ENCODE measurements at regions not wholly inside any gene's neighbourhood (a gene's known extent, or its start where the extent isn't known, plus 50 kb on each side); places are given as distances from the start of the nearest gene placed in this dataset.

DNA sequence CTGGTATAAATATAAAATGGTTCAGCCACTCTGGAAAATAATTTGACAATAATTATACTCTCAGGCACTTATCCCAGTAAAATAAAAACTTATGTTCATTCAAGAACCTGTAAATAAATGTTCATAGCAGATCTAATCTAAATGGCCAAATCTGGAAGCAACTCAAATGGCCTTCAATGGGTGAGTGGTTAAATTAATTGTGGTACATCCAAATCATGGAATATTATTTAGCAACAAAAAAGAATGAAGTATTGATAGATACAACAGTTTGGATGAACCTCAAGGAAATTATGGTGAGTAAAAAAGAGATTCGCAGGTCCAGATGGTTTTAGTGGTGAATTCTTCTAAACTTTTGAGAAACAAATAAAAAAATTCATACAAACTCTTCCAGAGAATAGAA lies 287.0 kb upstream of the ZC3H12C start:
- dilution Hi-C loops (cut with MboI; ENCODE audit: extremely low pct_ligation_motif_present, low sequenced_read_pairs) = no loop called here
- no peak for FAIRE-seq
- no peaks in the 10 kb centered on the region for H3K9me1 ChIP-seq (ENCODE audit: control insufficient read depth, extremely low read depth, insufficient read depth, low read length)
- no peak overlapping the region for H3K4me3 ChIP-seq (ENCODE audit: control insufficient read depth in 2 of 3, extremely low read depth in 1 of 3, insufficient read depth in 2 of 3, low read depth in 1 of 3, low read length in 3 of 3)
- H3K36me3 ChIP-seq (ENCODE audit: control insufficient read depth in 2 of 2, extremely low read depth in 1 of 2, insufficient read depth in 2 of 2, low read length in 2 of 2) = no peaks in the 10 kb centered on the region
- no peaks in the 10 kb centered on the region for H4K20me1 ChIP-seq (ENCODE audit: control insufficient read depth, extremely low read depth, insufficient read depth, low read length)
- no peak overlapping the region for H2AFZ ChIP-seq (ENCODE audit: control insufficient read depth, low read length)
- no peaks in the 10 kb centered on the region for H3K27me3 ChIP-seq (ENCODE audit: control insufficient read depth, extremely low read depth, insufficient read depth, low read length)
- no peak for TF ChIP-seq EZH2 (IDR thresholded peaks at IDR 0.05; ENCODE audit: low read length)
- TF ChIP-seq, protein P1, sequence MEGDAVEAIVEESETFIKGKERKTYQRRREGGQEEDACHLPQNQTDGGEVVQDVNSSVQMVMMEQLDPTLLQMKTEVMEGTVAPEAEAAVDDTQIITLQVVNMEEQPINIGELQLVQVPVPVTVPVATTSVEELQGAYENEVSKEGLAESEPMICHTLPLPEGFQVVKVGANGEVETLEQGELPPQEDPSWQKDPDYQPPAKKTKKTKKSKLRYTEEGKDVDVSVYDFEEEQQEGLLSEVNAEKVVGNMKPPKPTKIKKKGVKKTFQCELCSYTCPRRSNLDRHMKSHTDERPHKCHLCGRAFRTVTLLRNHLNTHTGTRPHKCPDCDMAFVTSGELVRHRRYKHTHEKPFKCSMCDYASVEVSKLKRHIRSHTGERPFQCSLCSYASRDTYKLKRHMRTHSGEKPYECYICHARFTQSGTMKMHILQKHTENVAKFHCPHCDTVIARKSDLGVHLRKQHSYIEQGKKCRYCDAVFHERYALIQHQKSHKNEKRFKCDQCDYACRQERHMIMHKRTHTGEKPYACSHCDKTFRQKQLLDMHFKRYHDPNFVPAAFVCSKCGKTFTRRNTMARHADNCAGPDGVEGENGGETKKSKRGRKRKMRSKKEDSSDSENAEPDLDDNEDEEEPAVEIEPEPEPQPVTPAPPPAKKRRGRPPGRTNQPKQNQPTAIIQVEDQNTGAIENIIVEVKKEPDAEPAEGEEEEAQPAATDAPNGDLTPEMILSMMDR (optimal IDR thresholded peaks at IDR 0.05 in 1 of 3, IDR thresholded peaks at IDR 0.05 in 1 of 3, conservative IDR thresholded peaks at IDR 0.05 in 1 of 3; ENCODE audit: extremely low read depth in 1 of 3, insufficient read depth in 2 of 3, low read length in 3 of 3) = no peak
- no peak for DNase-seq (ENCODE audit: low read depth, low spot score)
- no peaks in the 10 kb centered on the region for H3K79me2 ChIP-seq (ENCODE audit: control insufficient read depth, insufficient read depth, low read length)
- no peak overlapping the region for H3K4me2 ChIP-seq (ENCODE audit: control insufficient read depth, extremely low read depth, insufficient read depth, low read depth, low read length)
- no peaks in the 10 kb centered on the region for H3K9me3 ChIP-seq (ENCODE audit: control insufficient read depth, low read depth, low read length)
- H3K9ac ChIP-seq (ENCODE audit: control insufficient read depth, extremely low read depth, insufficient read depth, low read length) = no peak overlapping the region
- H3K4me1 ChIP-seq (ENCODE audit: control insufficient read depth, extremely low read depth, insufficient read depth, low read length) = no peaks in the 10 kb centered on the region
- H3K27ac ChIP-seq (ENCODE audit: control insufficient read depth, insufficient read depth, low read length) = no peak overlapping the region

DNA sequence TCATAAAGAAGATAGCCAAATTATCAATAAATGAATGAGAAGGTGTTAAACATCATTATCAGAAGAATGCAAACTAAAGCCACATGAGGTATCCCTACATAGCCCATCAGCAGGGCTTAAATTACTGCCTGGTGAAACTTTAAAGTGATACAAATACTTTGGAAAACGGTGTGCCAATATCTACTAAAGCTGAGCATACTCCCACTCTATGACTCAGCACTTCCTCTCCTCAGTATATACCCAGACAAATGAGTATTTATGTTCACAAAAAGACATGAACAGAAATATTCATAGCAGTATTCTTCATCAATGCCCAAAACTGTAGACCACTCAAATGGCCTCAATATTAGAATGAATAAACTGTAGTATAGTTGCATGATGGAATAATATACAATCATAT lies 284.6 kb upstream of the ZC3H12C start:
- FAIRE-seq = no peak
- no peaks in the 10 kb centered on the region for H3K27me3 ChIP-seq (ENCODE audit: control insufficient read depth, extremely low read depth, insufficient read depth, low read length)
- H3K36me3 ChIP-seq (ENCODE audit: control insufficient read depth in 2 of 2, extremely low read depth in 1 of 2, insufficient read depth in 2 of 2, low read length in 2 of 2) = no peaks in the 10 kb centered on the region
- no peaks in the 10 kb centered on the region for H3K79me2 ChIP-seq (ENCODE audit: control insufficient read depth, insufficient read depth, low read length)
- no peak overlapping the region for H3K4me3 ChIP-seq (ENCODE audit: control insufficient read depth in 2 of 3, extremely low read depth in 1 of 3, insufficient read depth in 2 of 3, low read depth in 1 of 3, low read length in 3 of 3)
- H3K9me1 ChIP-seq (ENCODE audit: control insufficient read depth, extremely low read depth, insufficient read depth, low read length) = no peaks in the 10 kb centered on the region
- no peaks in the 10 kb centered on the region for H3K9me3 ChIP-seq (ENCODE audit: control insufficient read depth, low read depth, low read length)
- dilution Hi-C loops (cut with MboI; ENCODE audit: extremely low pct_ligation_motif_present, low sequenced_read_pairs) = no loop called here
- DNase-seq (ENCODE audit: low read depth, low spot score) = no peak
- H3K9ac ChIP-seq (ENCODE audit: control insufficient read depth, extremely low read depth, insufficient read depth, low read length) = no peak overlapping the region
- no peak for TF ChIP-seq EZH2 (IDR thresholded peaks at IDR 0.05; ENCODE audit: low read length)
- TF ChIP-seq, protein P1 (optimal IDR thresholded peaks at IDR 0.05 in 1 of 3, IDR thresholded peaks at IDR 0.05 in 1 of 3, conservative IDR thresholded peaks at IDR 0.05 in 1 of 3; ENCODE audit: extremely low read depth in 1 of 3, insufficient read depth in 2 of 3, low read length in 3 of 3) = no peak
- no peaks in the 10 kb centered on the region for H4K20me1 ChIP-seq (ENCODE audit: control insufficient read depth, extremely low read depth, insufficient read depth, low read length)
- H3K27ac ChIP-seq (ENCODE audit: control insufficient read depth, insufficient read depth, low read length) = no peak overlapping the region
- no peak overlapping the region for H3K4me2 ChIP-seq (ENCODE audit: control insufficient read depth, extremely low read depth, insufficient read depth, low read depth, low read length)
- no peak overlapping the region for H2AFZ ChIP-seq (ENCODE audit: control insufficient read depth, low read length)
- H3K4me1 ChIP-seq (ENCODE audit: control insufficient read depth, extremely low read depth, insufficient read depth, low read length) = no peaks in the 10 kb centered on the region
